ENCODE measurements at regions not wholly inside any gene's neighbourhood (a gene's known extent, or its start where the extent isn't known, plus 50 kb on each side); places are given as distances from the start of the nearest gene placed in this dataset.
A peak's percentile ranks its signal among the peaks of the same experiment; 100 is the strongest.

GRCh38 chr2:11065833-11066485, 89.3 kb upstream of the SLC66A3 start:
- Histone ChIP-seq H3K36me3 (ENCODE audit: control insufficient read depth, insufficient read depth, low read length) (no peaks in the 10 kb centered on the region), H3K79me1 (ENCODE audit: low read depth in 1 of 2, low read length in 2 of 2) (no peaks in the 10 kb centered on the region), H2AK5ac (ENCODE audit: low read depth, low read length) (no peak overlapping the region), H2BK120ac (ENCODE audit: low read depth, low read length) (peak overlapping the region; percentile 41), H3K18ac (ENCODE audit: low read depth, low read length) (no peak overlapping the region), H3K4me2 (ENCODE audit: low read depth, low read length) (no peak overlapping the region), H3K27ac (ENCODE audit: insufficient read depth, low read length) (no peak overlapping the region), H2AFZ (replicated peaks; ENCODE audit: low read length, poor library complexity) (peak overlapping the region; percentile 79), H2BK15ac (ENCODE audit: low read depth, low read length) (no peak overlapping the region), H4K8ac (ENCODE audit: low read depth in 2 of 2, low read length in 2 of 2) (no peak overlapping the region), H4K91ac (ENCODE audit: insufficient read depth, low read depth, low read length) (no peak overlapping the region), H3K9me3 (ENCODE audit: control insufficient read depth, insufficient read depth, low read length) (peaks cover 2% of the 10 kb centered on the region; the same call in 1 of the 2 replicates), H3K9me1 (ENCODE audit: insufficient read depth, low read length) (peaks cover 9% of the 10 kb centered on the region; the same call in 1 of the 2 replicates), H3K27me3 (ENCODE audit: control insufficient read depth, insufficient read depth, low read length) (no peaks in the 10 kb centered on the region), H2BK5ac (ENCODE audit: low read depth, low read length, poor library complexity, severe bottlenecking) (no peak overlapping the region), H2BK20ac (ENCODE audit: low read depth, low read length) (no peak overlapping the region), H3K23ac (ENCODE audit: low read depth, low read length) (peak overlapping the region; percentile 40; the same call in 1 of the 2 replicates), H4K20me1 (ENCODE audit: insufficient read depth, low read length) (no peaks in the 10 kb centered on the region), H3K14ac (replicated peaks; ENCODE audit: low read depth, low read length) (0 out of 2 replicates have a peak overlapping the region, but pooled peaks have one; percentile 52), H2AK9ac (replicated peaks; ENCODE audit: low read depth, low read length, poor library complexity) (no peak overlapping the region), H3K56ac (ENCODE audit: extremely low read depth, insufficient read depth, low read length) (no peak overlapping the region), H3K4me3 (ENCODE audit: insufficient read depth, low read depth, low read length) (no peak overlapping the region), H3K4ac (ENCODE audit: low read depth, low read length) (peak overlapping the region; percentile 16; the same call in 1 of the 2 replicates), H3K9ac (ENCODE audit: low read depth, low read length) (no peak overlapping the region), H4K5ac (ENCODE audit: low read depth, low read length) (no peak overlapping the region), H3K4me1 (ENCODE audit: control insufficient read depth, insufficient read depth, low read length) (peaks cover 4% of the 10 kb centered on the region; the same call in 1 of the 2 replicates)
- in situ Hi-C loops (cut with MboI; ENCODE audit: low sequenced_read_pairs): no loop called here
- BruUV-seq (replicated peaks): no TSS peak
- WGBS, 2 experiments (ENCODE audit: extremely low coverage in 2 of 2, insufficient read length in 1 of 2): 57% methylated on average over 2 of the region's 12 CpGs; no CpG with 5 or more reads in 1 of the 2 experiments
- intact Hi-C loops (cut with micrococcal nuclease): no loop called here
- no peak for DNase-seq
- dilution Hi-C loops (cut with HindIII; ENCODE audit: low sequenced_read_pairs, unreplicated experiment): no loop called here
- TF ChIP-seq RAD21 (IDR thresholded peaks at IDR 0.05; ENCODE audit: low read length) (no peak), BHLHE40 (IDR thresholded peaks at IDR 0.05; ENCODE audit: low read depth, low read length) (no peak), CHD1 (IDR thresholded peaks at IDR 0.05; ENCODE audit: low read depth, low read length) (no peak), POLR2A (IDR thresholded peaks at IDR 0.05; ENCODE audit: low read depth, low read length) (no peak), RFX5 (IDR thresholded peaks at IDR 0.05; ENCODE audit: low read depth, low read length) (no peak)
- ChIA-PET POLR2A (ENCODE audit: unreplicated experiment) (no interaction called here), CTCF (no interaction called here)
- peak; percentile 46; the same call in 1 of the 2 replicates for ATAC-seq (ENCODE audit: low read depth)
